Gastrocnemius medialis (tissue), 4 donors: ENCODE measurements at regions not wholly inside any gene's neighbourhood (a gene's known extent, or its start where the extent isn't known, plus 50 kb on each side); places are given as distances from the start of the nearest gene placed in this dataset.

Experiments used
- ATAC-seq, 2 donors: fragments of 150-250 bp; one replicate each; pipeline ENCODE4 v1.9.1; 2016
- DNase-seq, 2 donors: peaks; one replicate each; pipeline ENCODE4 v3.0.0-alpha.2; 2019
- H3K27ac ChIP-seq, 4 donors: fragments of 200-600 bp; sonication (generic); 1 replicate in 1 of 4; 2 replicates in 3 of 4; pipeline ENCODE4 v1.5.1; 2016 to 2018; ENCODE audit warnings: mild to moderate bottlenecking in 2 of 4, moderate library complexity in 1 of 4
- H3K27me3 ChIP-seq, 3 donors: fragments of 200-600 bp; sonication (generic) in 2 of 3; 1 replicate in 1 of 3; 2 replicates in 2 of 3; pipeline versions ENCODE4 v1.5.1 to v1.6.0; 2016 to 2019; ENCODE audit warnings: mild to moderate bottlenecking in 1 of 3, moderate library complexity in 1 of 3
- H3K36me3 ChIP-seq, 2 donors: fragments of 200-600 bp; sonication (generic) in 1 of 2; one replicate each; pipeline ENCODE4 v1.5.1; 2017 to 2018
- H3K4me1 ChIP-seq, 2 donors: fragments of 200-600 bp; sonication (generic) in 1 of 2; one replicate each; pipeline ENCODE4 v1.5.1; 2016 to 2017; ENCODE audit warnings: mild to moderate bottlenecking in 2 of 2
- H3K4me3 ChIP-seq, 4 donors: fragments of 200-600 bp; sonication (generic) in 3 of 4; 1 replicate in 1 of 4; 2 replicates in 3 of 4; pipeline ENCODE4 v1.5.1; 2016 to 2019; ENCODE audit warnings: mild to moderate bottlenecking in 2 of 4
- H3K9me3 ChIP-seq, 3 donors: fragments of 200-600 bp; sonication (generic) in 2 of 3; 1 replicate in 1 of 3; 2 replicates in 2 of 3; pipeline ENCODE4 v1.5.1; 2016 to 2019
- CTCF ChIP-seq, 5 experiments: fragments of 450-650 bp in 3 of 5; fragments of 200-600 bp in 2 of 5; sonication (generic) in 2 of 5; IDR thresholded peaks in 4 of 5; conservative IDR thresholded peaks in 1 of 5; 1 replicate in 4 of 5; 2 replicates in 1 of 5; pipeline ENCODE4 v1.5.1; 2016 to 2019; ENCODE audit warnings: antibody characterized with exemption in 5 of 5, mild to moderate bottlenecking in 3 of 5, moderate library complexity in 3 of 5
- POLR2A ChIP-seq, 2 donors: fragments of 450-650 bp; IDR thresholded peaks; one replicate each; pipeline ENCODE4 v1.6.1; 2017; ENCODE audit warnings: antibody characterized with exemption in 2 of 2, mild to moderate bottlenecking in 2 of 2, moderate library complexity in 2 of 2
- in situ Hi-C, 4 donors: fragments of 200-750 bp; cut with MboI; loops; one replicate each; pipeline versions ENCODE4 v1.15.0 to v1.8.0; 2017; ENCODE audit warnings: low sequenced_read_pairs in 4 of 4
- intact Hi-C: fragments of 100-400 bp; cut with DNase I; formaldehyde crosslinking; loops from one replicate; pipeline ENCODE4 v1.15.1; 2023; ENCODE audit warnings: low total_unique reads

DNA sequence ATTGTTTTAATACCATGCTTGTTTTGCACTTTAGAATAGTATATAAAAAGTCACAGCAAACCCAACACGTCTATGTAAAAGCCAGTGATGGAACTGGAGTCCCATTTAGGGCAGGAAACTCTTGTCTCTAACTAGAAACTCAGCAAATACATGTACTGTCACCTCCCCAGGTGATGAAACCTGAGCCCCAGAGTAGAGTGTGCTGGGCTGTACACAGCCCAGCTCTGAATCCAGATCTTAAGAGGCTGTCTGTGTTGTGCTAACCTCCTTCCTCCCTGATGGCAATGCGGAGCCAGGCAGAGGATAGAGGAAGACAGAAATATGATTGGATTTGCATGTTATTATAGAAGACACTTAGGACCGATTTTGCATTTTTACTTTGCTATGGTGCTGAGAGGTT, 317.5 kb upstream of the TRIB2 start:
- Histone ChIP-seq H3K27ac (no peak overlapping the region), H3K4me1 (peaks cover 8 to 10% of the 10 kb centered on the region in 2 donors), H3K27me3 (no peaks in the 10 kb centered on the region), H3K36me3 (no peaks in the 10 kb centered on the region), H3K4me3 (no peak overlapping the region), H3K9me3 (no peaks in the 10 kb centered on the region)
- no peak for DNase-seq
- in situ Hi-C loops (no loop called here), intact Hi-C loops (no loop called here)
- ATAC-seq, result no peak
- TF ChIP-seq POLR2A (IDR thresholded peaks at IDR 0.05) (no peak), CTCF (IDR thresholded peaks at IDR 0.05 in 4 of 5, conservative IDR thresholded peaks at IDR 0.05 in 1 of 5) (no peak)

- ATAC-seq (no peak), DNase-seq (no peak)
- H3K4me3 ChIP-seq, result no peak overlapping the region
- peaks cover 8 to 10% of the 10 kb centered on the region in 2 donors for H3K4me1 ChIP-seq
- H3K36me3 ChIP-seq, result no peaks in the 10 kb centered on the region
- in situ Hi-C loops, result no loop called here
- no peaks in the 10 kb centered on the region for H3K9me3 ChIP-seq
- TF ChIP-seq CTCF (IDR thresholded peaks at IDR 0.05 in 4 of 5, conservative IDR thresholded peaks at IDR 0.05 in 1 of 5), result no peak
- no peak for TF ChIP-seq POLR2A (IDR thresholded peaks at IDR 0.05)
- intact Hi-C loops, result no loop called here
- no peaks in the 10 kb centered on the region for H3K27me3 ChIP-seq
- no peak overlapping the region for H3K27ac ChIP-seq
These were observed 316.2 kb upstream of the TRIB2 start for GRCh38 chr2:12400543-12400942.

DNA sequence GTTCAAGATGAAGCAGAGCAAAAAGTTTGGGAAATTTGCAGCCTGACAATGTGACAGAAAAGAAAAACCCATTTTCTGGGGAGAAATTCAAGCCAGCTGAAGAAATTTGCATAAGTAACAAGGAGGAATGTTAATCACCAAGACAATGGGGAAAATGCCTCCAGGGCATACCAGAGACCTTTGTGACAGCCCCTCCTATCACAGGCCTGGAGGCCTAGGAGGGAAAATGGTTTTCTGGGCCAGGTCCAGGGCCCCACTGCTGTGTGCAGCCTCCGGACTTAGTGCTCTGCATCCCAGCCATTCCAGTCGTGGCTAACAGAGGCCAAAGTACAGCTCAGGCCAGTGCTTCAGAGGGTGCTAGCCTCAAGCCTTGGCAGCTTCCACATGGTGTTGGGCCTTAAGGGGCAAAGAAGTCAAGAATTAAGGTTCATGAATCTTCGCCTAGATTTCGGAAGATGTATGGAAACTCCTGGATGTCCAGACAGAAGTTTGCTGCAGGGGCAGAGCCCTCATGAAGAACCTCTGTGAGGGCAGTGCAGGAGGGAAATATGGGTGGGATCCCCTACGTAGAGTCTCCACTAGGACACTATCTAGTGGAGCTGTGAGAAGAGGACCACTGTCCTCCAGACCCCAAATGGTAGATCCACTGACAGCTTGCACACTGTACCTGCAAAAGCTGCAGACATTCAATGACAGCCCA, 314.1 kb upstream of the TRIB2 start:
- no peak for DNase-seq
- no peak for ATAC-seq
- H3K27ac ChIP-seq, result no peak overlapping the region
- intact Hi-C loops, result no loop called here
- H3K4me1 ChIP-seq, result peaks cover 6% of the 10 kb centered on the region in 2 donors
- no peaks in the 10 kb centered on the region for H3K27me3 ChIP-seq
- no peaks in the 10 kb centered on the region for H3K9me3 ChIP-seq
- in situ Hi-C loops, result no loop called here
- TF ChIP-seq CTCF (IDR thresholded peaks at IDR 0.05 in 4 of 5, conservative IDR thresholded peaks at IDR 0.05 in 1 of 5) (no peak), POLR2A (IDR thresholded peaks at IDR 0.05) (no peak)
- no peak overlapping the region for H3K4me3 ChIP-seq
- H3K36me3 ChIP-seq, result no peaks in the 10 kb centered on the region

DNA sequence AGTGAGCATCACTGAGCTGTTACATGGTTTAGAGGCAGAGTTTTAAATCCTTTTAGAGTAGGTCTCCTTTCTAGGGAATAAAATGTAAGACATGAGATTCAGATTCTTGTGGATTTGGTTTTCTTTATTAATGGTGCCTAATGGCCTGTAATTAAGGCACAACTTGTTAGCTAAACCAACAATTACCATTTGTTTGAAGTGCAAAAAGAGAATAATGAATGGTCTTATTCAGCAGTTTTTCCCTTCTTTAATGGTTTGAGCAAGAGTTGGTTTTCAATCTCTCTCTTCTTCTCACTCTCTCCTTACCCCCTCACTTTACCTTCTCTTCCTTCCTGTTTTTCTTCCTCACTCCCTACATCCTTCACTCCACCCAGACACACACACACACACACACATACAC, 312.2 kb upstream of the TRIB2 start:
- Histone ChIP-seq H3K4me3 (no peak overlapping the region), H3K27ac (no peak overlapping the region), H3K9me3 (no peaks in the 10 kb centered on the region), H3K4me1 (no peaks in the 10 kb centered on the region), H3K27me3 (no peaks in the 10 kb centered on the region), H3K36me3 (no peaks in the 10 kb centered on the region)
- DNase-seq (no peak), ATAC-seq (no peak)
- in situ Hi-C loops (no loop called here), intact Hi-C loops (no loop called here)
- TF ChIP-seq POLR2A (IDR thresholded peaks at IDR 0.05) (no peak), CTCF (IDR thresholded peaks at IDR 0.05 in 4 of 5, conservative IDR thresholded peaks at IDR 0.05 in 1 of 5) (no peak)

DNA sequence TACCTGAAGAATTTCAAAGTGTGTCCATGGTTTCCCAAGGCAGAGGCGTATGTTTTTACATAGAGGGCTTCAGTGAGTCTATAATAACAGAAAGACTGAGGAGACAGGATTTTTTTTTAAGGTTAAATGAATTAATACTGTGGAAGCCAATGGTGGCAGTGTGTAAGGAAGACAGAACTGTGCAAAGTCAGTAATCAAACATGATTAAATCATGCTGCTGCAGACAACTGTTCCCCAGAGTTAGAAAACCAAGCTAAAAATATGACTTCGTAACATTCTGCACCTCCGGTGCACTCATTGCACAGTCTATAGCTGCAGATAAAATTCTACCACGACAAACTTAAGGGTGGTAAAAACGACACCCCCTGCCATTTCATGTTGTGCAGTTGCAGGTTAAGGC, 309.6 kb upstream of the TRIB2 start:
- intact Hi-C loops, result no loop called here
- H3K9me3 ChIP-seq, result no peaks in the 10 kb centered on the region
- ATAC-seq, result no peak
- no peak for DNase-seq
- no peaks in the 10 kb centered on the region for H3K36me3 ChIP-seq
- in situ Hi-C loops, result no loop called here
- no peak for TF ChIP-seq POLR2A (IDR thresholded peaks at IDR 0.05)
- TF ChIP-seq CTCF (IDR thresholded peaks at IDR 0.05 in 4 of 5, conservative IDR thresholded peaks at IDR 0.05 in 1 of 5), result no peak
- H3K4me1 ChIP-seq, result no peaks in the 10 kb centered on the region
- no peak overlapping the region for H3K27ac ChIP-seq
- no peak overlapping the region for H3K4me3 ChIP-seq
- no peaks in the 10 kb centered on the region for H3K27me3 ChIP-seq
